ENCODE measurements at regions not wholly inside any gene's neighbourhood (a gene's known extent, or its start where the extent isn't known, plus 50 kb on each side); places are given as distances from the start of the nearest gene placed in this dataset.

DNA sequence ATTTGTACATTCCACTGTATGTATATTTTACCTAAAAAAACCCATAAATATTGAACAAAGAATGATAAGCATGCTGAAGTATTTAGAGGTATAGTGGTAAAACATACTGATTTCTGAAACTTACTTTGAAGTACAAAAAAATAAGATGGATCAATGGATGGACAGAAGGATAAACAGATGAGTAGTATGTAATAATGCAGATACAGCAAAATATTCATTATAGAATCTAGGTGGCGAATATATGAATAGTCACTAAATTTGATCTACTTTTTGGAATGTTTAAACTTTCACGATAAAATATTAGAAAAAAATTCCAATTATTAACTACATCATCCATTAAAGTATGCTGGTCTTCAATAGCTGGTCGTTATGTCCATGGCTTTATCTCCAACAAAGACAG lies 51.9 kb upstream of the GNB4 start:
- Mint-ChIP-seq H3K27ac (no peak overlapping the region), H3K9me3 (ENCODE audit: insufficient read depth) (no peaks in the 10 kb centered on the region), H3K36me3 (ENCODE audit: low read depth) (no peaks in the 10 kb centered on the region), H3K4me1 (ENCODE audit: low read depth) (no peaks in the 10 kb centered on the region), H3K4me3 (no peak overlapping the region), H3K27me3 (ENCODE audit: low read depth) (peaks cover 13% of the 10 kb centered on the region)
- no peak for ATAC-seq
- ChIA-PET CTCF (no interaction called here), POLR2A (no interaction called here)
- no peak for DNase-seq

DNA sequence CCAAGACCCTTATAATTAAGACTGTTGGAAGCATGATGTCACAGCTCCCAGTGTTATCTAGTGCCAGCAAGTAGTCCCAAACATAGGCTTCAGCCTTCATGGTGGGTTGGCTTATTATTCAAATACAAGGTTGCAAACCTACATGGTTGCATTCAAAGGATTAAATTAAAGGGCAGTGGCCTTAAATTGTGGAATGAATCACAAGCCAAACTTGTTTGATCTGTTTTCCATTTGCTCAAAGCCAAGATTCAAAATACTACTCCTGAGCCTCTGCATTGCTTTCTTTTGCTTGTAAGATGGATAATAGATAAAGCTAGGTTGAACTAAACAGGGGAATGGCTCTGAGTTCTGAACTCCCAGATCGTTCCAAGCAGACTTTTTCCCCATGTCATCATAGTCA lies 52.4 kb upstream of the GNB4 start:
- H3K9me3 Mint-ChIP-seq (ENCODE audit: insufficient read depth) = no peaks in the 10 kb centered on the region
- no peaks in the 10 kb centered on the region for H3K36me3 Mint-ChIP-seq (ENCODE audit: low read depth)
- no peak overlapping the region for H3K27ac Mint-ChIP-seq
- H3K4me3 Mint-ChIP-seq = no peak overlapping the region
- ChIA-PET CTCF (no interaction called here), POLR2A (no interaction called here)
- ATAC-seq (no peak), DNase-seq (no peak)
- no peaks in the 10 kb centered on the region for H3K4me1 Mint-ChIP-seq (ENCODE audit: low read depth)
- peaks cover 13% of the 10 kb centered on the region for H3K27me3 Mint-ChIP-seq (ENCODE audit: low read depth)

DNA sequence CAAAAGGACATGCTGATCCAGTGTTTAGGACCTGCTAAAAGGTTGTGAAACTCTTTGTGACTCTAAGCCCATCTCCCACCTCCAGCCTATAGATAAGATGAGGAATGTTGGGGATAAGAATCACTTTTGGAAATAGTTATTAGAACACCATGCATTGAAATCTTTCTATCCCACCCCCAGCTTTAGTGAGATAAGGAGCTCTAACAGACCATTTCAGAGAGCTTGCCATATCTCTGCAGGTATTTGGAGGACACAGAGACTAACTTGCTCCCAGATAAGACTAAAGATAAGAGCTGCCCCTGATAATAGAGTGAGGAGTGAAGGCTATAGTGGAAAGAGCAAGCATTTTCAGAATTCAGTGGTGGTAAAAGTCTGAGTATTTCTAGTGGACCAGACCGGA lies 53.1 kb upstream of the GNB4 start:
- Mint-ChIP-seq H3K36me3 (ENCODE audit: low read depth) (no peaks in the 10 kb centered on the region), H3K27me3 (ENCODE audit: low read depth) (peaks cover 13% of the 10 kb centered on the region), H3K4me3 (no peak overlapping the region), H3K9me3 (ENCODE audit: insufficient read depth) (no peaks in the 10 kb centered on the region), H3K27ac (no peak overlapping the region), H3K4me1 (ENCODE audit: low read depth) (no peaks in the 10 kb centered on the region)
- ChIA-PET POLR2A (no interaction called here), CTCF (interaction anchor here (1.6 kb wide), 1 partner anchor 57 kb away, joined by 4 read pairs; no protein-coding TSS in a partner anchor)
- no peak for ATAC-seq
- no peak for DNase-seq

DNA sequence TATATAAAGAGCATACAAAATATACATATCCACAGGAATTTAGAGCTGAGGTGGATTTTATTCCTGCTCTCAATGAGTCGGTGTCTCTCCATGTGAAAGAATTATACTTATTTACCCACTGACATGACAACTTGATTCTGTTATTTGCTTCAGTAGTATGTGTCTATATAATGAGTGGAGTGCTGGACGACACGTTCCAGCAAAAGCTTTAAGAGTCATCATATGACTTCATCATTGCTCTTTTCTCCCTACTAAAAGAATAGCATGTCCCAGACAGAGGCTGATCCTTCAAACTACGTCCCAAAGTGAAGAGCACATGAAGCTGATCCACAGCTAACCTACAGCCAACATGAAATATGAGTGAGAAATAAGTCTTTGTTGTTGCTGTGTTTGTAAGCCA lies 54.3 kb upstream of the GNB4 start:
- no peak overlapping the region for H3K27ac Mint-ChIP-seq
- no peak overlapping the region for H3K4me3 Mint-ChIP-seq
- ChIA-PET CTCF (interaction anchor here (1.6 kb wide), 1 partner anchor 59 kb away, joined by 4 read pairs; no protein-coding TSS in a partner anchor), POLR2A (no interaction called here)
- H3K27me3 Mint-ChIP-seq (ENCODE audit: low read depth) = peaks cover 11% of the 10 kb centered on the region
- H3K36me3 Mint-ChIP-seq (ENCODE audit: low read depth) = no peaks in the 10 kb centered on the region
- H3K4me1 Mint-ChIP-seq (ENCODE audit: low read depth) = no peaks in the 10 kb centered on the region
- no peak for DNase-seq
- H3K9me3 Mint-ChIP-seq (ENCODE audit: insufficient read depth) = no peaks in the 10 kb centered on the region
- ATAC-seq = no peak

DNA sequence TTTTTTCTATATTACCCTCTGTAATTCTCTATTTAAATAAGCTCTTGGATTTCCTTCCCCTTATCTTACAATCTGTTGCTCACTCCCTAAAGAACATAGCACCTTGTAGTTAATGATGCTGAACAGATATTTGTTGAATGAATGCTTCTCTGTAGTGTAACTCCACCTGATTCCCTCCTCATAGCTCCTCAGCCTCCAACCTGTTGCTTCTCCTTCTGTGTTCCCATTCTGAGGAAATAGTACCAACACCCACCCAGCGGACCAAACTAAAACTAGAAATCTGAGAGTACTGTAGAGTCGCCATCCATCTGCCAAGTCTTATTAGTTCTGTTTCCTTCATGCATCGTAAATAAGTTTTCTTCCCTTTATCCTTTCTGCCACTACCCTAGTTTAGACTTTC lies 55.5 kb upstream of the GNB4 start:
- Mint-ChIP-seq H3K4me3 (no peak overlapping the region), H3K4me1 (ENCODE audit: low read depth) (no peaks in the 10 kb centered on the region), H3K36me3 (ENCODE audit: low read depth) (no peaks in the 10 kb centered on the region), H3K9me3 (ENCODE audit: insufficient read depth) (no peaks in the 10 kb centered on the region), H3K27me3 (ENCODE audit: low read depth) (peaks cover 9% of the 10 kb centered on the region), H3K27ac (no peak overlapping the region)
- POLR2A ChIA-PET = no interaction called here
- CTCF ChIA-PET = no interaction called here
- DNase-seq = no peak
- no peak for ATAC-seq

DNA sequence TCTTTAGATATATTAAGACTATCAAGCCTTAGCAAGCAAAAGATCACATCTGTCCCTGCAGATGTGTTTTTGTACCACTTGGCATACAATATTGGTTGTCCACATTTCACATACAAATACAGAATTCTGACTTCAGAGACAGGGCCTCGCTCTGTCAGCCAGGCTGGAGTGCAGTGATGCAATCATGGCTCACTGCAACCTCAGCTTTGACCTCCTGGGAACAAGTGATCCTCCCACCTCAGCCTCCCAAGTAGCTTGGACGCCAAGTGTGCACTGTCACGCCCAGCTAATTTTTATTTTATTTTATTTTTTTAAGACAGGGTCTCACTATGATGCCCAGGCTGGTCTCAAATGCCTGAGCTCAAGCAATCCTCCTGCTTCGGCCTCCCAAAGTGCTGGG lies 53.0 kb upstream of the ACTL6A start:
- H3K27me3 Mint-ChIP-seq (ENCODE audit: low read depth) = peaks cover 14% of the 10 kb centered on the region
- no peaks in the 10 kb centered on the region for H3K9me3 Mint-ChIP-seq (ENCODE audit: insufficient read depth)
- no peak overlapping the region for H3K4me3 Mint-ChIP-seq
- H3K27ac Mint-ChIP-seq = no peak overlapping the region
- DNase-seq (no peak), ATAC-seq (no peak)
- no peaks in the 10 kb centered on the region for H3K4me1 Mint-ChIP-seq (ENCODE audit: low read depth)
- no peaks in the 10 kb centered on the region for H3K36me3 Mint-ChIP-seq (ENCODE audit: low read depth)
- POLR2A ChIA-PET = no interaction called here
- CTCF ChIA-PET = no interaction called here

DNA sequence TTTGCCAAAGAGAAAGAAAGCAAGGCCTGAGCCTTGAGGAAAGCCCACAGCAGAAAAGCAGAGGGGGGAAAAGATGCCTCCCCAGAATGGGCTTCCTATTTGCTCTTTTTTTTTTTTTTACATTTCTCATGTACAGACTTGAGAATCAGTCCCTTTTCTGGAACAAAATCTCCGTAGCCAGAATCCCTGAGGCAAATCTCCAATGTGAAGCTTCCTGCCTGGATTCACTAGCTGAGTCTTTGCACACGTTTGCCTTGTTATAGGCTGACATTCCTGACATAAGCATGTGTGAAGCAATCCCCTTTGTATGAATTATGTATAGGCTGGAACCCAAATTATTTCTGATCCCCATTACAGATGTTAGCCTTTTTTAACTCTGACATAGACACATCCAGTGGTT lies 52.2 kb upstream of the ACTL6A start:
- Mint-ChIP-seq H3K4me1 (ENCODE audit: low read depth) (no peaks in the 10 kb centered on the region), H3K36me3 (ENCODE audit: low read depth) (no peaks in the 10 kb centered on the region), H3K4me3 (no peak overlapping the region), H3K27ac (no peak overlapping the region), H3K27me3 (ENCODE audit: low read depth) (peaks cover 14% of the 10 kb centered on the region), H3K9me3 (ENCODE audit: insufficient read depth) (no peaks in the 10 kb centered on the region)
- DNase-seq (no peak), ATAC-seq (no peak)
- ChIA-PET POLR2A (no interaction called here), CTCF (no interaction called here)

DNA sequence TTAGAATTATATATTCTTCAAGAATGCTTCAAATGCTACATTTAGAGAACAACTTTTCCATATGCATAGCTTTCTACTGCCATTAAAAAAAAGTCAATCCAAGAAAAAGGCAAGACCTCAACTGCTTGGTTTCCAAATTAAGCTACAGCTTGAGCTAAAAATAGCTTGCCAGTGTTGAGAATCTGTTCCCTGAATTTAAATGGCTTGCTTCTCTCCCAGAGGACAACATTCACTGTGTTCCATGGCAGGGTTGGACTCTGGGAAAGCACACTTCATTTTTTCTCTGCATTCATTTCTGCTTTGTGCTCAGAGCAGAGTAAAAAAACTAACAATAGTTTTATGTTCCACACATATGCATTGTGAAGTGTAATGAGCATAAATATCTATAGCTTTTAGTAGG lies 50.3 kb upstream of the ACTL6A start:
- CTCF ChIA-PET = no interaction called here
- ATAC-seq = no peak
- Mint-ChIP-seq H3K4me3 (no peak overlapping the region), H3K27ac (no peak overlapping the region), H3K9me3 (ENCODE audit: insufficient read depth) (no peaks in the 10 kb centered on the region), H3K36me3 (ENCODE audit: low read depth) (no peaks in the 10 kb centered on the region), H3K27me3 (ENCODE audit: low read depth) (peaks cover 10% of the 10 kb centered on the region), H3K4me1 (ENCODE audit: low read depth) (no peaks in the 10 kb centered on the region)
- DNase-seq = no peak
- POLR2A ChIA-PET = no interaction called here

Data from activated CD8-positive, alpha-beta T cell treated with anti-CD3 and anti-CD28 coated beads, Interleukin-2, amount 10 ng/mL, durations not matched to agents 7 days and 5 days (primary cell).